ENCODE measurements at regions not wholly inside any gene's neighbourhood (a gene's known extent, or its start where the extent isn't known, plus 50 kb on each side); places are given as distances from the start of the nearest gene placed in this dataset.

DNA sequence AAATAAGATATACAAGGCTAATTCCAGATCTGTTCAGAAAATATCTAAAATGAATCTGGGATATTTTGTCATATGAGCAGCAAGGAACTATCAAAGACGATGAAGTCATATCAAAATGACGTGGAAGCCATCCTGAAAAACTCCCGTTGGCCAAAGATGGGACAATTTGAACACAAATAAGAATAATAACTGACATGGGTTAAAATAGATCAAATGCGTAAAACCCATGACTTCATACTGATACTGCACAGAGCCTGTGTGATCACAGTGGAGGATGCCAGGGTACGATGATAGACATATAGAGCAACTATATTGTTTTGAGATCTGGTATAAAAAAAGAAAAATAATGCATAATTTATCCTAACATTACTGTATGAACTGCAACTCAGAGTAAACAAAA lies 51.0 kb upstream of the PIP5K1B start:
- TF ChIP-seq CTCF (conservative IDR thresholded peaks at IDR 0.05; ENCODE audit: low read depth, low read length): no peak
- no peak for TF ChIP-seq EZH2 (IDR thresholded peaks at IDR 0.05; ENCODE audit: borderline replicate concordance, low read depth, low read length, poor library complexity, severe bottlenecking)

All from A673 (cell line).